ENCODE measurements at regions not wholly inside any gene's neighbourhood (a gene's known extent, or its start where the extent isn't known, plus 50 kb on each side); places are given as distances from the start of the nearest gene placed in this dataset.
"Not testable (repeated sequence)": the region's sequence is repeated elsewhere in the genome, so short reads cannot be mapped to it uniquely, and the experiment has no call there.

GRCh38 chr6:11427723-11428245 lies 109.8 kb upstream of the TMEM170B start:
- no peak for DNase-seq (ENCODE audit: low read depth in 3 of 3, low spot score in 1 of 3)

GRCh38 chr6:11427091-11427722 lies 110.3 kb upstream of the TMEM170B start:
- no peak for DNase-seq (ENCODE audit: low read depth in 3 of 3, low spot score in 1 of 3)

- no peak for DNase-seq (ENCODE audit: low read depth in 3 of 3, low spot score in 1 of 3)
Measured at GRCh38 chr6:11426571-11426970, 111.0 kb upstream of the TMEM170B start.

GRCh38 chr6:11425876-11426275 lies 111.7 kb upstream of the TMEM170B start:
- no peak for DNase-seq (ENCODE audit: low read depth in 3 of 3, low spot score in 1 of 3)

- DNase-seq (ENCODE audit: low read depth in 3 of 3, low spot score in 1 of 3) = no peak
Measured at GRCh38 chr6:11425431-11425871, 112.1 kb upstream of the TMEM170B start.

GRCh38 chr6:11424395-11425034 lies 113.0 kb upstream of the TMEM170B start:
- DNase-seq (ENCODE audit: low read depth in 3 of 3, low spot score in 1 of 3) = no peak

- no peak for DNase-seq (ENCODE audit: low read depth in 3 of 3, low spot score in 1 of 3)
Measured at GRCh38 chr6:11423667-11424066, 113.9 kb upstream of the TMEM170B start.

GRCh38 chr6:11423072-11423471 lies 114.5 kb upstream of the TMEM170B start:
- DNase-seq (ENCODE audit: low read depth in 3 of 3, low spot score in 1 of 3) = no peak

GRCh38 chr6:11419763-11420453 lies 117.6 kb upstream of the TMEM170B start:
- DNase-seq (ENCODE audit: low read depth in 3 of 3, low spot score in 1 of 3) = no peak

GRCh38 chr6:11418290-11418905 lies 119.2 kb upstream of the TMEM170B start:
- no peak for DNase-seq (ENCODE audit: low read depth in 3 of 3, low spot score in 1 of 3)

GRCh38 chr6:11416936-11417576 lies 120.5 kb upstream of the TMEM170B start:
- no peak for DNase-seq (ENCODE audit: low read depth in 3 of 3, low spot score in 1 of 3)

- DNase-seq (ENCODE audit: low read depth in 3 of 3, low spot score in 1 of 3) = not testable (repeated sequence)
Measured at GRCh38 chr6:11416099-11416935, 121.2 kb upstream of the TMEM170B start.

GRCh38 chr6:11415557-11415956 lies 122.0 kb upstream of the TMEM170B start:
- DNase-seq (ENCODE audit: low read depth in 3 of 3, low spot score in 1 of 3) = no peak

- DNase-seq (ENCODE audit: low read depth in 3 of 3, low spot score in 1 of 3) = no peak
Measured at GRCh38 chr6:11414176-11414963, 123.2 kb upstream of the TMEM170B start.

GRCh38 chr6:11413728-11414127 lies 123.8 kb upstream of the TMEM170B start:
- DNase-seq (ENCODE audit: low read depth in 3 of 3, low spot score in 1 of 3) = no peak

GRCh38 chr6:11413117-11413687 lies 124.3 kb upstream of the TMEM170B start:
- no peak for DNase-seq (ENCODE audit: low read depth in 3 of 3, low spot score in 1 of 3)

GRCh38 chr6:11412616-11413015 lies 124.9 kb upstream of the TMEM170B start:
- DNase-seq (ENCODE audit: low read depth in 3 of 3, low spot score in 1 of 3) = no peak

- DNase-seq (ENCODE audit: low read depth in 3 of 3, low spot score in 1 of 3) = no peak
Measured at GRCh38 chr6:11412011-11412424, 125.5 kb upstream of the TMEM170B start.

GRCh38 chr6:11411593-11411992 lies 126.0 kb upstream of the TMEM170B start:
- no peak for DNase-seq (ENCODE audit: low read depth in 3 of 3, low spot score in 1 of 3)
